LNCaP clone FGC (cell line): ENCODE measurements at regions not wholly inside any gene's neighbourhood (a gene's known extent, or its start where the extent isn't known, plus 50 kb on each side); places are given as distances from the start of the nearest gene placed in this dataset.

Experiments
- DNase-seq: peaks from one replicate; pipeline ENCODE4 v3.0.0-alpha.2; 2011; ENCODE audit warnings: low read depth
- H3K4me3 ChIP-seq: 2 replicates; pipeline ENCODE4 v1.5.1; 2011; ENCODE audit warnings: mild to moderate bottlenecking, low read depth, low read length, control low read depth
- CTCF ChIP-seq: IDR thresholded peaks from 2 replicates; pipeline ENCODE4 v1.5.1; 2012; ENCODE audit warnings: mild to moderate bottlenecking; ENCODE audit not compliant: control insufficient read depth, insufficient read depth; ENCODE audit errors: extremely low read depth

- H3K4me3 ChIP-seq, result no peak overlapping the region
- DNase-seq, result no peak
- TF ChIP-seq CTCF, result no peak
Observed at GRCh38 chr16:86846136-86846535, 267.8 kb downstream of the FOXL1 start.

- H3K4me3 ChIP-seq, result no peak overlapping the region
- DNase-seq, result no peak
- TF ChIP-seq CTCF, result no peak
Observed at GRCh38 chr16:86848821-86849220, 270.5 kb downstream of the FOXL1 start.

- H3K4me3 ChIP-seq, result no peak overlapping the region
- no peak for DNase-seq
- TF ChIP-seq CTCF, result no peak
Observed at GRCh38 chr16:86850670-86851069, 272.3 kb downstream of the FOXL1 start.

GRCh38 chr16:86852135-86852534 is 273.8 kb downstream of the FOXL1 start:
- TF ChIP-seq CTCF, result no peak
- no peak for DNase-seq
- H3K4me3 ChIP-seq, result no peak overlapping the region

- no peak for TF ChIP-seq CTCF
- no peak for DNase-seq
- H3K4me3 ChIP-seq, result no peak overlapping the region
Observed at GRCh38 chr16:86854058-86854621, 275.8 kb downstream of the FOXL1 start.

- DNase-seq, result no peak
- no peak overlapping the region for H3K4me3 ChIP-seq
- TF ChIP-seq CTCF, result no peak
Observed at GRCh38 chr16:86854626-86855294, 276.4 kb downstream of the FOXL1 start.

- no peak overlapping the region for H3K4me3 ChIP-seq
- no peak for TF ChIP-seq CTCF
- no peak for DNase-seq
Observed at GRCh38 chr16:86856946-86857586, 278.7 kb downstream of the FOXL1 start.
